Rectal smooth muscle tissue (tissue), 1 donor: ENCODE measurements at regions not wholly inside any gene's neighbourhood (a gene's known extent, or its start where the extent isn't known, plus 50 kb on each side); places are given as distances from the start of the nearest gene placed in this dataset.
"Not testable (repeated sequence)": the region's sequence is repeated elsewhere in the genome, so short reads cannot be mapped to it uniquely, and the experiment has no call there.

Source experiments
- H3K27ac ChIP-seq: one replicate; pipeline ENCODE4 v1.7.0; 2013; ENCODE audit warnings: low read depth, low read length, inconsistent platforms
- H3K27me3 ChIP-seq: one replicate; pipeline ENCODE4 v1.7.0; 2013; ENCODE audit warnings: low read length; ENCODE audit not compliant: control insufficient read depth, insufficient read depth
- H3K36me3 ChIP-seq: one replicate; pipeline ENCODE4 v1.7.0; 2013; ENCODE audit warnings: low read length; ENCODE audit not compliant: control insufficient read depth, insufficient read depth
- H3K4me1 ChIP-seq: one replicate; pipeline ENCODE4 v1.7.0; 2013; ENCODE audit warnings: low read length; ENCODE audit not compliant: control insufficient read depth, insufficient read depth
- H3K4me3 ChIP-seq: one replicate; pipeline ENCODE4 v1.7.0; 2013; ENCODE audit warnings: low read length
- H3K9ac ChIP-seq: one replicate; pipeline ENCODE4 v1.7.0; 2013; ENCODE audit warnings: low read length

DNA sequence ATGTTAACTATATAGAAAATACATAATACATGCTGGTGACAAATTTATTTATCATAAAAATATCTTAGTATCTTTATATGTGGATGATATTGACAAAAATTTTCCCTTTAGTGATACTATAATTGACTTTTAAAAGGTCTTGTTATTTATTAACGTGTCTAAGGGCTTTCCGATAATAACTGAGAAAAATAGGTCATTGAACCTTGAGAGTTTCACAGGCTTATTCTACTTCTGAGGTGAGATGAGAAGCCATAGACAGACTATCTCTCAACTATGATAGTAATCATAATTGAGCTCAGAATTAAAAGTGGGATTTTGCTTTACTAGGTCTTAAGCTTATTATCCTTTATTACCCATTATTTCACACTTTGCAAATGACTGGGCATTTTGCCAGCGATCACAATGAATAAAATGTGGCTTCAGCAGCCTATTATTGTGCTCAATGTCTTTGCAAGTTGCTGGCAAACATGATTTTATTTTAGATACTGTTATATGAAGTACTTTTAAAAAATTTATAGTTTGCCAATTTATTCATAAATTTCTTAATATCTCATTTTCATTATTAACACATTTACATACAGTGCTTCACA, 574.5 kb downstream of the ZWINT start:
- Histone ChIP-seq H3K27ac (no peak overlapping the region), H3K36me3 (no peaks in the 10 kb centered on the region), H3K4me1 (no peaks in the 10 kb centered on the region), H3K9ac (no peak overlapping the region), H3K4me3 (no peak overlapping the region), H3K27me3 (no peaks in the 10 kb centered on the region)

DNA sequence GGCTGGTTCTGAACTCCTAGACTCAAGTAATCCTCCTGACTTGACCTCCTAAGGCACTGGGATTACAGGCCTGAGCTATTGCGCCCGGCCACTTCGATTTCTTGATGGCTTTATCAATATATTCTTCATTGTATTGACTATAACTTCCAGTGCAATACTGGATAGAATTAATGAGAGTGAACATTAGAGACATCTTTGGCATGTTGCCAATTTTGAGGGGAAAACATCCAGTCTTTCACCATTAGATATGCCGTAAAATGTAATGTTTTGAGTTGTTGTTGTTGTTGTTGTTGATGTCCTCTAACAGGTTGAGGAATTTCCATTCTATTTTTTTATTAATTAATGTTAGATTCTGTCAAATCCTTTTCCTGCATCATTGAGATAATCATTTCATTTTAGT, 578.9 kb downstream of the ZWINT start:
- H3K4me3 ChIP-seq = no peak overlapping the region
- H3K27me3 ChIP-seq = no peaks in the 10 kb centered on the region
- H3K4me1 ChIP-seq = no peaks in the 10 kb centered on the region
- H3K36me3 ChIP-seq = no peaks in the 10 kb centered on the region
- no peak overlapping the region for H3K9ac ChIP-seq
- no peak overlapping the region for H3K27ac ChIP-seq

DNA sequence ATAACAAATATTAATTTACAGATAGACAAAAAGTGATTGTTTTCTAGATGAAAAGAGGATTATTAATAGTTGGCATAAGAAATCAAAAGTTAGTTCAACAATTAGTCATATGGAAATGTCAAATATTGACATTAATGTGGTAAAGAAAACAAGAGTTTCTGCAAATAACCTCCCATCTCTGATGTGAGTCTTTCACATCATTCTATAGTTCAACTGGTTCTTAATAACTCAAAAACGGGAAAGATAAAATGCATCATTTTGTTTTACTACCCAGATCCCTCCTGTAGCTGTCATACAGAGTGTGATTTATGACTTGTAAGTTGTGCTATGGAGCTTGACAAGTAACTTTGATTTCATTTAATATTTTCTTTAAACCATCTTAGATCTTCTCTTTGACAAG, 594.8 kb downstream of the ZWINT start:
- Histone ChIP-seq H3K36me3 (no peaks in the 10 kb centered on the region), H3K27ac (no peak overlapping the region), H3K9ac (no peak overlapping the region), H3K27me3 (no peaks in the 10 kb centered on the region), H3K4me1 (no peaks in the 10 kb centered on the region), H3K4me3 (no peak overlapping the region)

DNA sequence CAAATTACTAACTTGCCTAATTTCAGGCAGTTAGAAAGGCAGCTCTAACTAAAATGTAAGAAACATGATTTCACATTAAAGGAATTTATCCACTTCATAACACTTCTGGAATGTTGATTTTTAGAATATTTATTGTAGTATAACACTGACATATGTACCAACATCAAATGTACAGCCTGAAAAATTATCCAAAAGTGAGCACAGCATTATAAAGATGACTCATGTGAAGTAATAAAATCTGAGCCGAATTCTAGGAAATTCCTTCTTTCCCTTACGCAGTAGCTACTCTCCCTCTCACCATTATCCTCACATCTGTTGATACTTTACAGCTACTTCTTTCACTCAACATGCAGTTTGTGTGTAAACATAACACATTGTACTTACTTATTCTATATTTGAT, 610.6 kb downstream of the ZWINT start:
- no peaks in the 10 kb centered on the region for H3K27me3 ChIP-seq
- no peaks in the 10 kb centered on the region for H3K4me1 ChIP-seq
- H3K36me3 ChIP-seq = no peaks in the 10 kb centered on the region
- no peak overlapping the region for H3K4me3 ChIP-seq
- H3K27ac ChIP-seq = no peak overlapping the region
- no peak overlapping the region for H3K9ac ChIP-seq

DNA sequence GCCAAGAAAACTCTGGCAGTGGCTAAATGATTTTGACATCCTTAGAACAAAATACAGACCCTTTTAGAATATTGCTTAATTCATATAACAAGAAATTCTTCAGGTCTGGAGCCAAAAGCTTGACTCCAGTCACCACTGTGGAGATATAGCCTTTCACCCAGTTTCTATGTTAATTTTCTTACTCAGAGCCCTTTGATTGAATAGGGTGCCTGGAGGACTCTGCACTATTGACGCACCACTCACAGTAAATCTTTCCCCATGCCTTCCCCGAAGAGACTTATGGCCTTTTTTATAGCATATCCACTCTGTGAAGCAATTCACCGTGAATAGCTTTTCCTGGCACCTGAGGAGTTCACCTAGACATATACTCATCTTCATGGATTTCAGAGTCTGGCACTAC, 613.8 kb downstream of the ZWINT start:
- Histone ChIP-seq H3K27ac (no peak overlapping the region), H3K27me3 (no peaks in the 10 kb centered on the region), H3K36me3 (no peaks in the 10 kb centered on the region), H3K9ac (no peak overlapping the region), H3K4me3 (no peak overlapping the region), H3K4me1 (no peaks in the 10 kb centered on the region)

DNA sequence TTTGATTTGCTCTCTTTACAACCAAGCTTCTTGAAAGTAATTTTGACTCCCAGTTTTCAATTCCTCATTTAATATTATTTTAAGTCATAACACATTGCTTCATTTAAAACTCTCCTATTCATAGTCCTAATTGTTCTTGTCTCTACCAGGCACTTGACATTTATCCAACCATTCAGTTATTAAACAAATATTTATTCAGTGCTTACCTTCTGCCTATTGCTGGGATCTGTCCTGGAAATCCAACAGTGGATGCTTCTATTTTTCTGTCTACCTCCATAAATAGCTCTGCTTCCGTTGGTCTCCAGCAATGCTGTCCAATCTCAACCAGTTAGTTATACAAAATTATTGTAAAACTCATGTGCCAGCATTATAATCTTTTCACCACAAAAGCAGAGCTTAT, 615.1 kb downstream of the ZWINT start:
- Histone ChIP-seq H3K27ac (no peak overlapping the region), H3K9ac (no peak overlapping the region), H3K36me3 (no peaks in the 10 kb centered on the region), H3K27me3 (no peaks in the 10 kb centered on the region), H3K4me3 (no peak overlapping the region), H3K4me1 (no peaks in the 10 kb centered on the region)

DNA sequence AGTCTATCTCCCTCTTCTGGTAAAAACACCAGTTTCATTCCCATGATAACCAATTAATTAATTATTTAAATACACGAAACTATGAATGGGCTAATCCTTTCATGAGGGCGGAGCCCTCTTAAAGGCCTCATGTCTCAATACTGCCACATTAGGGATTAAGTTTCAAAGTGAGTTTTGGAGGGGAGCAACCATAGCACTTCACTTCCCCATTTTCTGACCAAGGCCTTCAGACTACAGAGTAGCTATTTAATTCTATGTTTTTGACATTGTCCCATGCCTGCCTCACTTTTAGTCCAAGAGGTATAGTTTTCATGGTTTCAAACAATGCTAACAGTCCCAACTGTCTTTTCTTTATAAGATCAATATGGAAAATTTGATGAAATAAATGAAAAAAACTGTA, 618.6 kb downstream of the ZWINT start:
- H3K9ac ChIP-seq = no peak overlapping the region
- H3K36me3 ChIP-seq = no peaks in the 10 kb centered on the region
- H3K4me1 ChIP-seq = no peaks in the 10 kb centered on the region
- H3K27me3 ChIP-seq = no peaks in the 10 kb centered on the region
- H3K27ac ChIP-seq = no peak overlapping the region
- no peak overlapping the region for H3K4me3 ChIP-seq

DNA sequence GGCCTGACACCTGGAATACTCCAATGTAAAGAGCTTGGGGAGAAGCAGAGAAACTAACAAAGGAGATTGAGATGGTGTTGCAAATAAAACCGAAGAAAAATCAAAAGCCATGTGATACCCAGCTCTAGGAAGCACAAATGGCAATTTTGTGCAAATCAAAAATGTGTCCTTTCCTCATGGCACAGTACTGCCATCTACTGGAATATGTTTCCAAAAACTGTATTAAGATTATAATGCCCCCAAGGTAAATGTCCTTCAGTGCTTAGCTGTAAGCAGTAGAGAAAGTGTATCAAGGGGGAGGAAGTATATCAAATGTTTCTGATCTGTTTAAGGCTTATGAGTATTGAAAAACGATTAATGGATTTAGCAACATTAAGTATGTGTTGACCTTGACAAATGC, 620.3 kb downstream of the ZWINT start:
- H3K27me3 ChIP-seq, H3K4me1 ChIP-seq, H3K4me3 ChIP-seq, H3K9ac ChIP-seq, H3K36me3 ChIP-seq, H3K27ac ChIP-seq: not testable (repeated sequence)

DNA sequence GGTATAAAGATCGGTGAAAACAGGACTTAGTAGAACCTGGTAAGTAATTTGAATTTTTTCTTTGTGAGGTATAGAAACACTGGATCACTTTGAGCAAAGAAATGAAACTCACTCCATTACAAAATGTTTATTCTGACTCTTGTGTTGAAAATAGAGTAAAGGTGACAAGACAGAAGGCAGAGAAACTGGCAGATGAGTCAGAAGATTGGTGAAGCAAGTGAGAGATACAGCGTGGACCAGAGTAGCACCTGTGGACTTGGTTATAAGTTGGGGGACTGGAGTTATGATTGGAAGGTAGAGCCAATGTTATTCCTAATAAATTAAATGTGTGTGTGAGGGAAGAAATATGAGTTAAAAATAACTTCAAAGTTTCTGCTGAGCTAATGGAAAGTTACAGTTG, 620.9 kb downstream of the ZWINT start:
- no peaks in the 10 kb centered on the region for H3K36me3 ChIP-seq
- no peaks in the 10 kb centered on the region for H3K4me1 ChIP-seq
- no peaks in the 10 kb centered on the region for H3K27me3 ChIP-seq
- no peak overlapping the region for H3K9ac ChIP-seq
- H3K4me3 ChIP-seq = no peak overlapping the region
- no peak overlapping the region for H3K27ac ChIP-seq

DNA sequence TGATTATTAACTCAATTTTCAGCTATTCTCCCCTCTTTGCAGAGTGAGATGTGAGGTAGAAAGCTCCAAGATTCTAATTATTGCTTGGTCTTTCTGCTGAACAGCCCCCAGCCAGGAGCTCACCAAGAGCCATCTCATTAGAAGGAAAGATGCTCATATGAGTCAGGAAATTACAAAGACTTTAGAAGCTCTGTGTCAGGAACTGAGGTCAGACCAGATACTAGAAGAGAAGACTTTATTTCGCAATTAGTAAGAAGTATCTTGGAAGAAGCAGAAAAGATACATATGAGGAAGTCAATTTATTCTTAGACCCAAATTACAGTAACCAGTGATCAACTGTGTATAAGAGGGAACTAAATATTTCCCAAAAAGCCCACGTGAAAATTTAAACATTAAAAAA, 626.9 kb downstream of the ZWINT start:
- H3K27ac ChIP-seq = no peak overlapping the region
- no peaks in the 10 kb centered on the region for H3K4me1 ChIP-seq
- H3K36me3 ChIP-seq = no peaks in the 10 kb centered on the region
- no peak overlapping the region for H3K4me3 ChIP-seq
- H3K9ac ChIP-seq = no peak overlapping the region
- no peaks in the 10 kb centered on the region for H3K27me3 ChIP-seq

DNA sequence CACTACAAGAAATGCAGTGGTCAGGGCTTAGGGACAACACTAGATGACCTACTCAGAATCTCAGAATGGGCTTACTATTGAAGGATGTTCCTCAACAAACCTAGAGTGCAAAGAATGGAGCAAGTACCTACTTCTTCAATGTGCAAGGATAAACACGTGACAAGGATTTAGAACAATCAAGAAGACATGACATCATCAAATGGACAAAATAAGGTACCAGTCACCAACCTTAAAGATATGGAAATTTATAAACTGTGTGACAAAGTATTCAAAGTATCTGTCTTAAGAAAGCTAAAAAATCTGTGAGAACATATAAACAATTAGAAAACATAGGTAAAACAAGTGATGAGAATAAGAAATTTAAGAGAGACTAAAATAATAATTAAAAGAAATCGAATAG, 656.1 kb downstream of the ZWINT start:
- H3K4me1 ChIP-seq = no peaks in the 10 kb centered on the region
- no peak overlapping the region for H3K27ac ChIP-seq
- no peaks in the 10 kb centered on the region for H3K27me3 ChIP-seq
- no peaks in the 10 kb centered on the region for H3K36me3 ChIP-seq
- H3K9ac ChIP-seq = no peak overlapping the region
- no peak overlapping the region for H3K4me3 ChIP-seq

DNA sequence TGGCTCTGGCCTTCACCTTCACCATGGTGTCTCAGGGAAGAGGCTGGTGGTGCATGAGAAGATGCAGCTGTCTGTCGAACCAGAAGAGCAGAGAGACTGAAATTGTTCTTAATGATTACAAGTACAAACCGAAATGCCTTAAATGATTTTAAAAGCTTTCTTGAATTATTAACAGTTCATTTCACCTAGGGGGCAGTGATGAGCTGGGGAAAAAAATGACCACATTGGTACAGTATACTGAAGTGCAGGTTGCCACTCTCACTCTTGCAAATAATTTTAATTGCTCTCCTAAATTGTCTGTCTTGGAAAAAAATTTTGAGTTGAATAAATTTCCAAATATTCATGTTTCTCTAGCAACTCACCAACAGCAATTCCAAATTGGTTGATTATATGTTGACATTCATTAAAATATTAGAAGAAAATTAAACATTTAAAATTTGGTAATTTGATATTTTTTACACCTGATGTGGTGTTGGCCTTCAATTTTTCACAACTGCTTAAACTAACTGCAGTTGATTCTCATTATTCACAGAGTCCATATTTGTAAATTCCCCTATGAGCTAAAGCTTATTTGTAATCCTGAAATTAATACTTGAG, 692.6 kb downstream of the ZWINT start:
- Histone ChIP-seq H3K36me3 (no peaks in the 10 kb centered on the region), H3K9ac (no peak overlapping the region), H3K4me3 (no peak overlapping the region), H3K27ac (no peak overlapping the region), H3K4me1 (no peaks in the 10 kb centered on the region), H3K27me3 (no peaks in the 10 kb centered on the region)

DNA sequence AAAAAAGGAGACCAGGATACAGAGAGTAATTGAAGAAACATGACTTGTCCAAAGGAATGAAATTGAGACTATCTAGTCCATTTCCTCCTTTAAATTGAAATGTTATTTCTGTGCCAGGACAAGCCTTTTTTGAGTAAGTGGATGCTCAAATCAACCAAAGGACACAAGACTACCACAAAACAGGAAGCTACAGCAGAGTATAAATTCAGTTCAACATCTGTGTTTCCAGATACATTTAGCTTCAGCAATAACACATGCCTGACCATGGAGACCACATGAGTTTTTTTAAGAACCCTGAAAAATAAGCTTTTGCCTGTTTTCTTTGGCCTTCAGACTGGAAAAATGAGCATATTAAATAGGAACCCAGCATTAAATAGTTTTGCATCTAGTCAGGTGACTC, 707.5 kb downstream of the ZWINT start:
- no peak overlapping the region for H3K9ac ChIP-seq
- no peak overlapping the region for H3K27ac ChIP-seq
- no peaks in the 10 kb centered on the region for H3K36me3 ChIP-seq
- H3K27me3 ChIP-seq = no peaks in the 10 kb centered on the region
- no peak overlapping the region for H3K4me3 ChIP-seq
- no peaks in the 10 kb centered on the region for H3K4me1 ChIP-seq
